ENCODE measurements at regions not wholly inside any gene's neighbourhood (a gene's known extent, or its start where the extent isn't known, plus 50 kb on each side); places are given as distances from the start of the nearest gene placed in this dataset.
"Not testable (repeated sequence)": the region's sequence is repeated elsewhere in the genome, so short reads cannot be mapped to it uniquely, and the experiment has no call there.

DNA sequence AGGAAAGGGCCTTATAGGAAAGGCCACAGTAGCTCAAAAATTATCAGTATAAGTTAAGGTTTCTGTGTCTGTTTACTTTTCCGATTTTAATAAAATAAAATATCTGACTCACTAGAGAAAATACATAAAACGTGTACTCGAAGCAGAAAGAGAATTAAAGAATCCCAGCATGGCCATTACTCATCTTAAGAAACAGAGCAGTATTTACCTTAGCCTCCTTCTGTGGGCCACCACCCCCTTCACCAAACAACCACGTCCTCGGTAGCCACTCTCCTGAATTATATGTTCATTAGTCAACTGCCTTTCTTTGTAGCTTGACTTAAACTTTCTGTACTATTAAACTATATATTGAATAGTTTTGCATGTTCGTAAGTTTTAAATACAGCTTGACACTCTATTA is 72.2 kb upstream of the SPTLC3 start:
- no peak for DNase-seq (ENCODE audit: low read depth in 2 of 2)

DNA sequence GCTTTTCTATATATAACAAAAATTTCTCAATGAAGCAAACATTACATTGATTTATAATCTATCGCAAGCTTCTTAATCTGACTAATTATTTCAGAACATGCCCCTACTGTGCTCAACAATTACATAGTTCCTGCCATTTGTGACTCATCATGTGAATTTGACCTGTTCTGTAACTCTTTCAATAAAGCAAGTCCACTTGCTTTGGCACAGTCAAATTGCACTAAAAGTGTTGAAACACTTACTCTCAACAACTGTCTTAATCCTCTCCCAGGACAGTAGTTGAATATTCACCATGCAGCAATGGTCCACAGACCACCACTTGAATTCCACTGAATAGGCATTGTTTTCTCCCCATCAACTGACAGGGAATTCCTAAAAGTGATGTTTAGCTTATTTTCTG is 67.7 kb upstream of the SPTLC3 start:
- DNase-seq (ENCODE audit: low read depth in 2 of 2): peak in 1 of 2 donors; percentile 65

DNA sequence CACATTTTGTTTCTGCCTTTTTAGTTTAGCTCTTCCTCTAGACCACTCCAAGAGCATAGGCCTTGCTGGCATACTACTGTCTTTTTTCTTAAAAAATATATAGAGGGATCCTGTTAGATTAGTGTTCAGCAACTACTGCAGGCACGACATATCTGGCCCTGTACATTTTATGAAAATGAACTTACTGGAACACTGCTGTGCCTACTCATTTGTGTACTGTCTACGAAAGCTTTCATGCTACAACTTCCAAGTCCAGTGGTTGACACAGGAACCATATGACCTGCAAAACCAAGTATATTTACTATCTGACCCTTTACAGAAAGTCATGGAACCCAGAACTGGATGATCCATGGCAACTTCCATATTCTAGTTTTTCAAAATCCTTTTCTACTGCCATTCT is 66.6 kb upstream of the SPTLC3 start:
- no peak for DNase-seq (ENCODE audit: low read depth in 2 of 2)

DNA sequence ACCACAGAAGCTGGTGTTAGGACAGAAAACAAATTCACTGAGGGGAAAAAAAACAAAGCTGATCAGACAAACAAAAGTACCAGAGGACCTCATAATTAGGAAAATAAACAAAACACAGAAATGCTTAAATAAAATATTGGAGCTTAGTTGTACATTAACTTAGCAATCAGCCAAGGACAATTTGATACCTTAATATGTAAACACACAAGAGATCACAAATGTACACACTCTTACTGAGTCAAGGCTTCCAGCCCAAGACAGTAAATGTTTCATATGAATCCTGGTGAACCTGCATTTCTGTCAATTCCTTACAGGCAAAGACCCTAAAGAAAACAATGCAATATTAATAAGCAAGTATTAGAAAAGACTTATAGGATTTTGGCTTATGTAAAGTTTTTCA is 62.0 kb upstream of the SPTLC3 start:
- no peak for DNase-seq (ENCODE audit: low read depth in 2 of 2)

DNA sequence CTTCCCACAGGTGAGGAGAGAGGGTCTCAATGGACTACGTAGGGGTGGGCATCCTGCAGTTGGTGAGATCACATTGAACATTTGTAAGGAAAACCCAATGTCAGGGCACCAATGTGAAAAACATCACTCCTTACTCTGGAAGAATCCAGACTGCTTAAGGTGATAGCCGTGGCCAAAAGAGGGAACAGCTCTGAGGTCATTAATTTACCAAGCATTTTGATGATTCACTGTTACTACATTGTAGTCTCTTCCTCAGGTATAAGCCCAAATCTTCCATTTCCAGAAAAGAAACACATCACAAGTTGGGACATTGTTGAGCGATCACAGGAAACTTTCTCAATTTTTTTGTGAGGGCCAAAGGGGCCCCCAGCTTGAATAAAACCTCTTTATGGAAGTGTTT is 61.1 kb upstream of the SPTLC3 start:
- DNase-seq (ENCODE audit: low read depth in 2 of 2): no peak

DNA sequence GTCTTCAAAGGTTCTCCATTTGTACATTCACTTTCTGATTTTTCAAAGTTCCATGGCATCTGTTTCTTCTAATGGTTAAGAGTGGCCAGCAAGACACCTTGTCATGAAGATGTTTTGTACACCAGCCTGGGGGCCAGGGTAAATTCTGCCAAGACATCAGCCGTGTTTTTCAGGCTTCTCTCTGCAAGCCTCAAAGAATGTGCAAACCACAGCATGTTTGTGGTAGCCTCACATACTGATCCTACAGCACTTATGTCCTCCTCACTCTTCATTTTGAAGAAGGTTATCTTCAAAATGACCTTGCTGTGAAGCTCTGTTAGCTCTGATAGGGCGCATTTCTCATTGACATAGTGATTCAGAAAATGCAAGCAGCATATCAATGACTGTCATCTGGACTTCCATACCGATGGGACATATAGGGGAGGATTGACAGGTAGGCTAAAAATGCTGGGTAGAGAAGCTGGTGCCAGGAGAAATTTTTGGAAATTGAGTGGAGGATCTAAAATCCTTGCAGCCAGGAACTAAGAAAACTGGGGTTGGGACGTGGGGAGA is 59.3 kb upstream of the SPTLC3 start:
- DNase-seq (ENCODE audit: low read depth in 2 of 2): no peak

DNA sequence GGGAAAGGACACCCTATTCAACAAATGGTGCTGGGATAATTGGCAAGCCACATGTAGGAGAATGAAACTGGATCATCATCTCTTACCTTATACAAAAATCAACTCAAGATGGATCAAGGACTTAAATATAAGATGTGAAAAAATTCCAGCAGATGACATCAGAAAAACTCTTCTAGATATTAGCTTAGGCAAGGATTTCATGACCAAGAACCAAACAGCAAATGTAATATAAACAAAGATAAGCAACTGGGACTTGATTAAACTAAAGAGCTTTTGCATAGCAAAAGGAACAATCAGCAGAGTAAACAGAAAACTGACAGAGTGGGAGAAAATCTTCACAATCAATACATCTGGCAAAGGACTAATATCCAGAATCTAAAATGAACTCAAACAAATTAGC is 54.5 kb upstream of the SPTLC3 start:
- not testable (repeated sequence) for DNase-seq (ENCODE audit: low read depth in 2 of 2)

DNA sequence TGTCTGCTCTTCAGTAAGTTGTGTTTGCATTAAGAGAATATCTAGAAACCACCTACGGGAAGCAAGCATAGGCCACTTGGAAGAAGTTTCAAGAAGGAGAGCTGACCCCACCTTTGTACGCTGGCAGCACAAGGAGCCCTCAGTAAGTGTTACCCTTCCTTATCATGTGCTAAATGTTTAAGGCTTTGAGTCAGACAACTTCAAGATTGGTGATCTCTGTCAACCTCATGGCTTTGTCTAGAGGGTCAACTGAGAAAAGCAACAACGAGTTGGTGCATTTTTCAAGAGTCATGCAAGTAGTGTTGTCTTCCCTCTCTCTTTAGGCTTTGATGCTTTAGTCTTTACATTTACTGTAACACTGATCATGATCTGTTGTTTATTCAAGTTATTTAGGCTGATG is 53.2 kb upstream of the SPTLC3 start:
- no peak for DNase-seq (ENCODE audit: low read depth in 2 of 2)

DNA sequence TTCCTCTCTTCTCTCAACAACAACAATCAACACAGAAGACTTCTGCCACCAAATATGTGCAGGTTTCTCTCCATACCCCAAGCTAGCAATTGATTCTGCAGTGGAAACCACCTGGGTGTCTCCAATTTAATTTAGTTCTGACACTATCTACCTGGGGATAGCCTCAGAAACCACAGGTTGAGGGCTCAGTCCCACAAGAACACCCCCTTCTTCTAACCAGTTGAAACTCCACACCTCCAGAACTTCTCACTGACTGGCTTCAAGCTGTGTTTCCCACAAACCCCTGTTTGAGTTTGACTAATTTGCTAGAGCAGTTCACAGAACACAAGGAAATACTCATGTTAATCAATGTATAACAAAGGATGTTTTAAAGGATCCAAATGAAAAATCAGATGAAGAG is 52.5 kb upstream of the SPTLC3 start:
- no peak for DNase-seq (ENCODE audit: low read depth in 2 of 2)

DNA sequence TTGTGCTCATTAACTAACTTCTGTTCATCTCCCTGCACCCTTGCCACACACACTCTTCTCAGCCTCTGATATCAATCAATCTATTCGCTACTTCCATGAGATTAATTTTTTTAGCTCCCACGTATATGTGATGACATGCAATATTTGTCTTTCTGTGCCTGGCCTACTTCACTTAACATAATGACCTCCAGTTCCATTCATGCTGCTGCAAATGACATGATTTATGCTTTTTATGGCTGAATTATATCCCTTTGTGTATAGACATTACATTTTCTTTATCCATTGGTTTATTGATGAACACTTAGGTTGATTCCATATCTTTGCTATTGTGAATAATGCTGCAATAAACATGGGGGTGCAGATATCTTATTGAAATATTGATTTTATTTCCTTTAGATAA is 50.8 kb upstream of the SPTLC3 start:
- no peak for DNase-seq (ENCODE audit: low read depth in 2 of 2)
